ENCODE measurements at regions not wholly inside any gene's neighbourhood (a gene's known extent, or its start where the extent isn't known, plus 50 kb on each side); places are given as distances from the start of the nearest gene placed in this dataset.

GRCh38 chr13:90551253-90551652 lies 796.2 kb upstream of the MIR17HG start:
- Histone ChIP-seq H3K27ac (replicated peaks) (no peak overlapping the region), H3K4me3 (replicated peaks; ENCODE audit: insufficient read depth, low read length) (no peak overlapping the region), H3K27me3 (ENCODE audit: insufficient read depth, poor library complexity, severe bottlenecking) (no peaks in the 10 kb centered on the region)
- DNase-seq (ENCODE audit: low read depth in 1 of 2, low spot score in 1 of 2) = no peak
- TF ChIP-seq REST (IDR thresholded peaks at IDR 0.05; ENCODE audit: insufficient replicate concordance, low read depth) (no peak), CTCF (IDR thresholded peaks at IDR 0.05; ENCODE audit: insufficient read depth, low read length) (no peak), GABPA (IDR thresholded peaks at IDR 0.05; ENCODE audit: low read depth) (no peak), POLR2AphosphoS5 (IDR thresholded peaks at IDR 0.05; ENCODE audit: low read depth) (no peak), SPI1 (IDR thresholded peaks at IDR 0.05; ENCODE audit: borderline replicate concordance, low read depth) (no peak)

GRCh38 chr13:90552702-90553101 lies 794.8 kb upstream of the MIR17HG start:
- no peak for TF ChIP-seq CTCF (IDR thresholded peaks at IDR 0.05; ENCODE audit: insufficient read depth, low read length)
- TF ChIP-seq SPI1 (IDR thresholded peaks at IDR 0.05; ENCODE audit: borderline replicate concordance, low read depth) = no peak
- TF ChIP-seq GABPA (IDR thresholded peaks at IDR 0.05; ENCODE audit: low read depth) = no peak
- no peak for TF ChIP-seq POLR2AphosphoS5 (IDR thresholded peaks at IDR 0.05; ENCODE audit: low read depth)
- no peak for TF ChIP-seq REST (IDR thresholded peaks at IDR 0.05; ENCODE audit: insufficient replicate concordance, low read depth)
- Histone ChIP-seq H3K27me3 (ENCODE audit: insufficient read depth, poor library complexity, severe bottlenecking) (no peaks in the 10 kb centered on the region), H3K27ac (replicated peaks) (no peak overlapping the region), H3K4me3 (replicated peaks; ENCODE audit: insufficient read depth, low read length) (no peak overlapping the region)
- DNase-seq (ENCODE audit: low read depth in 1 of 2, low spot score in 1 of 2) = no peak

GRCh38 chr13:90553159-90553558 lies 794.3 kb upstream of the MIR17HG start:
- no peak overlapping the region for H3K27ac ChIP-seq (replicated peaks)
- DNase-seq (ENCODE audit: low read depth in 1 of 2, low spot score in 1 of 2) = no peak
- H3K4me3 ChIP-seq (replicated peaks; ENCODE audit: insufficient read depth, low read length) = no peak overlapping the region
- H3K27me3 ChIP-seq (ENCODE audit: insufficient read depth, poor library complexity, severe bottlenecking) = no peaks in the 10 kb centered on the region
- TF ChIP-seq REST (IDR thresholded peaks at IDR 0.05; ENCODE audit: insufficient replicate concordance, low read depth) (no peak), POLR2AphosphoS5 (IDR thresholded peaks at IDR 0.05; ENCODE audit: low read depth) (no peak), SPI1 (IDR thresholded peaks at IDR 0.05; ENCODE audit: borderline replicate concordance, low read depth) (no peak), GABPA (IDR thresholded peaks at IDR 0.05; ENCODE audit: low read depth) (no peak), CTCF (IDR thresholded peaks at IDR 0.05; ENCODE audit: insufficient read depth, low read length) (no peak)
